ENCODE measurements at regions not wholly inside any gene's neighbourhood (a gene's known extent, or its start where the extent isn't known, plus 50 kb on each side); places are given as distances from the start of the nearest gene placed in this dataset.

- RAD21 ChIA-PET (ENCODE audit: low non-redundant PET in 1 of 2, low total read pairs in 2 of 2, uncharacterized antibody in 2 of 2, unreplicated experiment in 2 of 2), result no interaction called here
- no peak for DNase-seq (ENCODE audit: low read depth, low spot score)
- no peak overlapping the region for H3K4me2 ChIP-seq (ENCODE audit: low read length)
Measured at GRCh38 chr2:181366675-181367175, 90.5 kb upstream of the ITGA4 start.

More at GRCh38 chr2:181366675-181367175, 90.5 kb upstream of the ITGA4 start:
- Histone ChIP-seq H3K9ac (ENCODE audit: low read length) (no peak overlapping the region), H3K27me3 (ENCODE audit: insufficient read depth, low read length) (no peaks in the 10 kb centered on the region), H3K36me3 (ENCODE audit: control insufficient read depth in 1 of 2, insufficient read depth in 2 of 2, low read length in 2 of 2) (no peaks in the 10 kb centered on the region), H3K27ac (ENCODE audit: low read depth, low read length) (no peak overlapping the region), H3K4me3 (replicated peaks in 1 of 2; ENCODE audit: low read depth in 1 of 2, low read length in 2 of 2) (no peak overlapping the region), H2AFZ (ENCODE audit: low read depth, low read length, poor library complexity, severe bottlenecking) (no peak overlapping the region), H4K20me1 (ENCODE audit: insufficient read depth) (no peaks in the 10 kb centered on the region), H3K9me3 (ENCODE audit: control insufficient read depth in 1 of 2, insufficient read depth in 1 of 2, low read depth in 1 of 2, low read length in 2 of 2) (no peaks in the 10 kb centered on the region), H3K4me1 (ENCODE audit: control insufficient read depth in 1 of 2, insufficient read depth in 2 of 2, low read length in 2 of 2) (no peaks in the 10 kb centered on the region), H3K9me2 (ENCODE audit: insufficient read depth) (no peaks in the 10 kb centered on the region), H3K79me2 (ENCODE audit: insufficient read depth, low read length) (no peaks in the 10 kb centered on the region)
- intact Hi-C loops (cut with micrococcal nuclease), result no loop called here
- BruUV-seq (replicated peaks), result no TSS peak
- ATAC-seq, result no peak
- ChIA-PET CTCF (no interaction called here), POLR2A (no interaction called here)
- TF ChIP-seq TCF7L2 (IDR thresholded peaks at IDR 0.05; ENCODE audit: borderline replicate concordance, extremely low read depth, insufficient read depth, insufficient read length) (no peak), ELF1 (IDR thresholded peaks at IDR 0.05; ENCODE audit: borderline replicate concordance, low read depth) (no peak), FOSL1 (IDR thresholded peaks at IDR 0.05; ENCODE audit: low read depth) (no peak), POLR2AphosphoS5 (IDR thresholded peaks at IDR 0.05; ENCODE audit: low read depth, low read length) (no peak), SIN3A (IDR thresholded peaks at IDR 0.05; ENCODE audit: low read depth) (no peak), CBX3 (IDR thresholded peaks at IDR 0.05; ENCODE audit: low read depth) (no peak), REST (IDR thresholded peaks at IDR 0.05; ENCODE audit: low read depth) (no peak), CTCF (IDR thresholded peaks at IDR 0.05 in 2 of 3, conservative IDR thresholded peaks at IDR 0.05 in 1 of 3; ENCODE audit: borderline replicate concordance in 1 of 3, insufficient read depth in 1 of 3, low read depth in 2 of 3, low read length in 2 of 3) (no peak), EZH2phosphoT487 (IDR thresholded peaks at IDR 0.05; ENCODE audit: borderline replicate concordance) (no peak), EGR1 (IDR thresholded peaks at IDR 0.05; ENCODE audit: low read depth) (no peak), SRF (IDR thresholded peaks at IDR 0.05; ENCODE audit: low read depth) (no peak), ZNF274 (IDR thresholded peaks at IDR 0.05; ENCODE audit: low read depth, low read length) (no peak), ATF3 (IDR thresholded peaks at IDR 0.05) (no peak), CEBPB (IDR thresholded peaks at IDR 0.05; ENCODE audit: low read depth) (no peak), POLR2A (IDR thresholded peaks at IDR 0.05; ENCODE audit: borderline replicate concordance, extremely low read depth, insufficient read depth, insufficient read length) (no peak), MAX (IDR thresholded peaks at IDR 0.05) (no peak), ZFX (IDR thresholded peaks at IDR 0.05) (no peak), EZH2 (IDR thresholded peaks at IDR 0.05) (no peak)

Data from HCT116 (cell line).